Adrenal gland (tissue), 5 donors: ENCODE measurements at regions not wholly inside any gene's neighbourhood (a gene's known extent, or its start where the extent isn't known, plus 50 kb on each side); places are given as distances from the start of the nearest gene placed in this dataset.
"Not testable (repeated sequence)": the region's sequence is repeated elsewhere in the genome, so short reads cannot be mapped to it uniquely, and the experiment has no call there.

ENCODE experiments used
- POLR2A ChIP-seq, 2 donors: fragments of 450-650 bp; IDR thresholded peaks; one replicate each; pipeline ENCODE4 v1.6.1; 2017; ENCODE audit warnings: antibody characterized with exemption in 2 of 2, mild to moderate bottlenecking in 2 of 2, moderate library complexity in 1 of 2
- TF ChIP-seq, protein P1 (sequence below), 6 experiments: fragments of 450-650 bp in 4 of 6; fragments of 200-600 bp in 2 of 6; sonication (generic) in 1 of 6; IDR thresholded peaks; 1 replicate in 5 of 6; 2 replicates in 1 of 6; pipeline versions ENCODE4 v1.5.1 to v1.8.0; 2016 to 2021; ENCODE audit warnings: antibody characterized with exemption in 6 of 6, mild to moderate bottlenecking in 2 of 6, moderate library complexity in 1 of 6
- donor health status: DM: no; HTN: no; CAD: no.

DNA sequence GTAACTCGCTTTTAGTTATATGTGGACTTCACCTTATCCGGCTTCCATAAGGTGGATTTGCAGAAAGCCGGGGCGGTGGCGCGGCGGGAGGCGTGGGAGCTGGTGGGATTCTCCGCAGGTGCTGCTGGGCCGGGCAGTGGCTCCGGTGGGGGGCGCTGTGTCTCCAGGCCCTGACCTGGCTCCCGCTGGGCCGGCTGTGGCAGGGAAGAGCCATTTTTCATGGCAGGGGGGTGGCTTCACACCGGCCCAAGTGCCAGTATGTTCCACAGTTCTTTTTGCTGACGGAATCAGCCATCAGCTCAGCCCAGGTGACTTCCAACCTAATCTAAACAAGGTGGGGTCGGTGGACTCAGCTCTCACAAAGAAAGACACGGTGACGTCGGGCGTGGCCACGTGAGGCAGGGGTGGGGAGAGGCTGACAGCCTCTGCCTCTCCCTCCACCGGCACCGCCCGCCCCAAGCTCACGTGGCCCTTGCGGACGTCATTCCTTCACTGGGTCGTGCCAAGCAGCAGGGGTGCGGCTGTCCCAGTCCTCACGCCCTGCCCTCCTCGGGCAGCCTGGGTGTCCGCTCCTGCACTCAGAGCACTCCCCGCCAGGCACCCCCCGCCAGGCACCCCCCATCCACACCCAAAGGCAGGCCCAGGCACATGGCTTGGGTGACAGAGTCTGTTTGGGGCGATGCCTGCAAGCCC is 4429.9 kb upstream of the TPTE start:
- TF ChIP-seq, protein P1, sequence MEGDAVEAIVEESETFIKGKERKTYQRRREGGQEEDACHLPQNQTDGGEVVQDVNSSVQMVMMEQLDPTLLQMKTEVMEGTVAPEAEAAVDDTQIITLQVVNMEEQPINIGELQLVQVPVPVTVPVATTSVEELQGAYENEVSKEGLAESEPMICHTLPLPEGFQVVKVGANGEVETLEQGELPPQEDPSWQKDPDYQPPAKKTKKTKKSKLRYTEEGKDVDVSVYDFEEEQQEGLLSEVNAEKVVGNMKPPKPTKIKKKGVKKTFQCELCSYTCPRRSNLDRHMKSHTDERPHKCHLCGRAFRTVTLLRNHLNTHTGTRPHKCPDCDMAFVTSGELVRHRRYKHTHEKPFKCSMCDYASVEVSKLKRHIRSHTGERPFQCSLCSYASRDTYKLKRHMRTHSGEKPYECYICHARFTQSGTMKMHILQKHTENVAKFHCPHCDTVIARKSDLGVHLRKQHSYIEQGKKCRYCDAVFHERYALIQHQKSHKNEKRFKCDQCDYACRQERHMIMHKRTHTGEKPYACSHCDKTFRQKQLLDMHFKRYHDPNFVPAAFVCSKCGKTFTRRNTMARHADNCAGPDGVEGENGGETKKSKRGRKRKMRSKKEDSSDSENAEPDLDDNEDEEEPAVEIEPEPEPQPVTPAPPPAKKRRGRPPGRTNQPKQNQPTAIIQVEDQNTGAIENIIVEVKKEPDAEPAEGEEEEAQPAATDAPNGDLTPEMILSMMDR (IDR thresholded peaks at IDR 0.05): not testable (repeated sequence)
- not testable (repeated sequence) for TF ChIP-seq POLR2A (IDR thresholded peaks at IDR 0.05)
